ENCODE measurements at regions not wholly inside any gene's neighbourhood (a gene's known extent, or its start where the extent isn't known, plus 50 kb on each side); places are given as distances from the start of the nearest gene placed in this dataset.

DNA sequence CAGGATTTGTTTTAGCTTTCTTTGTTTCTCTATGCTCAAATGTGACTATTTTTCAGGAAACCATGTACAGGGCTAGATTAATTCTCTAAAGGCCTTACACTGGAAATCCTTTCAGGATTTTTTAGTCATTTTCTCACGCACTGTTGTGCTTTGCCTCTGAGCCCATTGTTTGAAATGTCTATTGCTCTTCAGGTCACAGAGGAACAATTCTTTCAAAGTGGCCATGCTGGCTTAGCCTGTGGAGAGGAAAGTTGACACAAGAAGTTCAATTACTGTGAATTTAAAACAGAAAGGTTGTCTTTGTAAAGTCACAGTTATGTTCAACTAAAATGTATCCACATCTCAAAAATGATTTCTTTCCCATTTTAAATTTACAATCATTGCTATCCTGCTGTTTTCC is 1071.7 kb upstream of the POT1 start:
- TF ChIP-seq EZH2 (IDR thresholded peaks at IDR 0.05; ENCODE audit: borderline replicate concordance, low read length) = no peak
- TF ChIP-seq, protein P1, sequence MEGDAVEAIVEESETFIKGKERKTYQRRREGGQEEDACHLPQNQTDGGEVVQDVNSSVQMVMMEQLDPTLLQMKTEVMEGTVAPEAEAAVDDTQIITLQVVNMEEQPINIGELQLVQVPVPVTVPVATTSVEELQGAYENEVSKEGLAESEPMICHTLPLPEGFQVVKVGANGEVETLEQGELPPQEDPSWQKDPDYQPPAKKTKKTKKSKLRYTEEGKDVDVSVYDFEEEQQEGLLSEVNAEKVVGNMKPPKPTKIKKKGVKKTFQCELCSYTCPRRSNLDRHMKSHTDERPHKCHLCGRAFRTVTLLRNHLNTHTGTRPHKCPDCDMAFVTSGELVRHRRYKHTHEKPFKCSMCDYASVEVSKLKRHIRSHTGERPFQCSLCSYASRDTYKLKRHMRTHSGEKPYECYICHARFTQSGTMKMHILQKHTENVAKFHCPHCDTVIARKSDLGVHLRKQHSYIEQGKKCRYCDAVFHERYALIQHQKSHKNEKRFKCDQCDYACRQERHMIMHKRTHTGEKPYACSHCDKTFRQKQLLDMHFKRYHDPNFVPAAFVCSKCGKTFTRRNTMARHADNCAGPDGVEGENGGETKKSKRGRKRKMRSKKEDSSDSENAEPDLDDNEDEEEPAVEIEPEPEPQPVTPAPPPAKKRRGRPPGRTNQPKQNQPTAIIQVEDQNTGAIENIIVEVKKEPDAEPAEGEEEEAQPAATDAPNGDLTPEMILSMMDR (IDR thresholded peaks at IDR 0.05; ENCODE audit: low read length) = no peak
- H3K9ac ChIP-seq (ENCODE audit: low read length) = no peak overlapping the region
- no peak overlapping the region for H2AFZ ChIP-seq (ENCODE audit: low read length)
- H3K9me3 ChIP-seq (ENCODE audit: low read length) = no peaks in the 10 kb centered on the region
- no peaks in the 10 kb centered on the region for H3K79me2 ChIP-seq (ENCODE audit: insufficient read depth, low read length)
- no peak overlapping the region for H3K4me3 ChIP-seq (ENCODE audit: low read depth, low read length, poor library complexity, severe bottlenecking)
- no peaks in the 10 kb centered on the region for H4K20me1 ChIP-seq (ENCODE audit: insufficient read depth, low read length)
- H3K27me3 ChIP-seq (ENCODE audit: insufficient read depth, low read length) = no peaks in the 10 kb centered on the region
- no peaks in the 10 kb centered on the region for H3F3A ChIP-seq (ENCODE audit: insufficient read depth, low read length)
- H3K9me2 ChIP-seq (ENCODE audit: low read depth, low read length) = peaks cover 3% of the 10 kb centered on the region
- no peak overlapping the region for H3K27ac ChIP-seq (ENCODE audit: low read depth, low read length, poor library complexity, severe bottlenecking)
- H3K4me2 ChIP-seq (ENCODE audit: low read length) = no peak overlapping the region
- no peaks in the 10 kb centered on the region for H3K36me3 ChIP-seq (ENCODE audit: insufficient read depth, low read length)
- no peaks in the 10 kb centered on the region for H3K4me1 ChIP-seq (ENCODE audit: insufficient read depth, low read length, severe bottlenecking)

DNA sequence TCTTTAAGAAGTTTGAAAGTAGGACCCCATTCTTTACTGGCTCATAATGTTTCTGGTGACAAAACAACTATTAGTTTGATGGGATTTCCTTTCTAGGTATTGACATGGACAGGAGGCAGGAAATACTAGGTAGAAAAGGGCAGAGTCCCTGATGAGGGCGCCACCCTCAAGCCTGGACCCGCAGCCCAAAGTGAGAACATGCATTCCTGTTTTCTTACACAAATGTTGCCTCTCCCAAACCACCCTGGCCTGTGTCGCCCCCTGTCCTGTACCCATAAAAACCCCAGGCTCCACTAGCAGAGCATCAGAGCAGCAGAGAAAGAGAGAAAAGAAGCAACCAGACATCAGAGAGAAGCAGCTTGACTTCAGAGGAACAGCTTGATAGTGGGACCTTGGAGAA is 1055.2 kb upstream of the POT1 start:
- Histone ChIP-seq H3K4me2 (ENCODE audit: low read length) (no peak overlapping the region), H3F3A (ENCODE audit: insufficient read depth, low read length) (no peaks in the 10 kb centered on the region), H3K9me3 (ENCODE audit: low read length) (no peaks in the 10 kb centered on the region), H3K9me2 (ENCODE audit: low read depth, low read length) (no peaks in the 10 kb centered on the region), H3K9ac (ENCODE audit: low read length) (no peak overlapping the region), H3K27me3 (ENCODE audit: insufficient read depth, low read length) (no peaks in the 10 kb centered on the region), H3K36me3 (ENCODE audit: insufficient read depth, low read length) (no peaks in the 10 kb centered on the region), H3K27ac (ENCODE audit: low read depth, low read length, poor library complexity, severe bottlenecking) (no peak overlapping the region), H2AFZ (ENCODE audit: low read length) (no peak overlapping the region), H3K4me3 (ENCODE audit: low read depth, low read length, poor library complexity, severe bottlenecking) (no peak overlapping the region), H4K20me1 (ENCODE audit: insufficient read depth, low read length) (no peaks in the 10 kb centered on the region), H3K4me1 (ENCODE audit: insufficient read depth, low read length, severe bottlenecking) (no peaks in the 10 kb centered on the region), H3K79me2 (ENCODE audit: insufficient read depth, low read length) (no peaks in the 10 kb centered on the region)
- no peak for TF ChIP-seq EZH2 (IDR thresholded peaks at IDR 0.05; ENCODE audit: borderline replicate concordance, low read length)
- TF ChIP-seq, protein P1 (IDR thresholded peaks at IDR 0.05; ENCODE audit: low read length) = no peak

DNA sequence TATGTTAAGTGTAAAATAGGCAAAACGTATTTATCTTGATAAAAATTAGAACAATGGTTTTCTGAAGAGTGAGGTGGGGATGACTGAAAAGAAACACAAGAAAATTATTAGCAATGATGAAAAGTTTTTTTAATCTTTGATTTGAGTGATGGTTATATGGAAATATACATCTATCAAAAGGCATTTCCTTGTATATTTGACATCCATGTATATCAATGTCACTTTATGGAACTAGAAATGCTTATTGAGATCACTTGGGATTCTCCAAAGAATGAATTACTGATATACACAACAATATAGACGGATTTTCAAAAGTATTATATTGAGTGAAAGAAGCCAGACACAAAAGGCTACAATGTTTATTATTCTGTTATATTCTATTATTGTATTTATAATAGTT is 1042.0 kb upstream of the POT1 start:
- Histone ChIP-seq H3K27me3 (ENCODE audit: insufficient read depth, low read length) (no peaks in the 10 kb centered on the region), H3K9me2 (ENCODE audit: low read depth, low read length) (no peaks in the 10 kb centered on the region), H3K36me3 (ENCODE audit: insufficient read depth, low read length) (no peaks in the 10 kb centered on the region), H2AFZ (ENCODE audit: low read length) (no peak overlapping the region), H3K9ac (ENCODE audit: low read length) (no peak overlapping the region), H4K20me1 (ENCODE audit: insufficient read depth, low read length) (0 out of 2 replicates have a peak, but pooled peaks cover 6% of the 10 kb centered on the region), H3K4me2 (ENCODE audit: low read length) (no peak overlapping the region), H3K4me3 (ENCODE audit: low read depth, low read length, poor library complexity, severe bottlenecking) (no peak overlapping the region), H3K27ac (ENCODE audit: low read depth, low read length, poor library complexity, severe bottlenecking) (no peak overlapping the region), H3K4me1 (ENCODE audit: insufficient read depth, low read length, severe bottlenecking) (no peaks in the 10 kb centered on the region), H3F3A (ENCODE audit: insufficient read depth, low read length) (no peaks in the 10 kb centered on the region), H3K9me3 (ENCODE audit: low read length) (no peaks in the 10 kb centered on the region), H3K79me2 (ENCODE audit: insufficient read depth, low read length) (no peaks in the 10 kb centered on the region)
- TF ChIP-seq EZH2 (IDR thresholded peaks at IDR 0.05; ENCODE audit: borderline replicate concordance, low read length) = no peak
- TF ChIP-seq, protein P1 (IDR thresholded peaks at IDR 0.05; ENCODE audit: low read length) = no peak

Data from OCI-LY1 (cell line).